Endothelial cell of umbilical vein (primary cell): ENCODE measurements at regions not wholly inside any gene's neighbourhood (a gene's known extent, or its start where the extent isn't known, plus 50 kb on each side); places are given as distances from the start of the nearest gene placed in this dataset.

Experiments
- BruUV-seq: library from RNA; stranded (reverse); fragments of 400-500 nt; replicated peaks from 2 replicates; lab custom pipeline; 2021; lab: Mats Ljungman, UMichigan
- CTCF ChIA-PET: fragments of 300-600, 350-600 bp; sonication (Branson Sonifier 250); formaldehyde crosslinking; loops from one replicate; lab custom pipeline; 2021; ENCODE audit warnings: antibody characterized with exemption, inconsistent platforms; lab: Charles Lee
- POLR2A ChIA-PET: fragments of 300-600, 350-600 bp; sonication (Branson Sonifier 250); formaldehyde crosslinking; loops from one replicate; lab custom pipeline; 2021; ENCODE audit warnings: antibody characterized with exemption, inconsistent platforms; lab: Charles Lee
- DNase-seq: peaks from one replicate; pipeline ENCODE4 v3.0.0-alpha.2; 2011; ENCODE audit warnings: low read depth, low spot score
- FAIRE-seq: peaks from 2 replicates; lab custom pipeline; 2011; peaks lifted over from hg19 to GRCh38; lab: Jason Lieb, UNC
- H2AFZ ChIP-seq: 2 replicates; pipeline ENCODE4 v1.6.0; 2012; ENCODE audit warnings: low read depth, low read length, control low read depth, inconsistent platforms
- H3K27ac ChIP-seq: 2 replicates; pipeline ENCODE4 v1.5.1; 2011; ENCODE audit warnings: low read depth, mild to moderate bottlenecking, control low read depth, low read length, moderate library complexity; ENCODE audit not compliant: insufficient read depth
- H3K27me3 ChIP-seq, 2 experiments: 2 replicates each; pipeline versions ENCODE4 v1.6.0 to v1.6.1; 2011; ENCODE audit warnings: low read length in 2 of 2, mixed read lengths in 1 of 2; ENCODE audit not compliant: control insufficient read depth in 2 of 2, insufficient read depth in 2 of 2
- H3K36me3 ChIP-seq, 2 experiments: 2 replicates in 1 of 2; 3 replicates in 1 of 2; pipeline ENCODE4 v1.5.1; 2011; ENCODE audit warnings: low read length in 2 of 2, mild to moderate bottlenecking in 1 of 2, moderate library complexity in 1 of 2; ENCODE audit not compliant: control insufficient read depth in 2 of 2, insufficient read depth in 2 of 2; ENCODE audit errors: extremely low read depth in 1 of 2
- H3K4me1 ChIP-seq: 3 replicates; pipeline ENCODE4 v1.5.1; 2011; ENCODE audit warnings: mild to moderate bottlenecking, low read length; ENCODE audit not compliant: control insufficient read depth, insufficient read depth; ENCODE audit errors: extremely low read depth
- H3K4me2 ChIP-seq: 2 replicates; pipeline ENCODE4 v1.6.1; 2011; ENCODE audit warnings: low read length, control low read depth, mixed read lengths; ENCODE audit not compliant: insufficient read depth
- H3K4me3 ChIP-seq, 3 experiments: fragments of 200-600 bp in 1 of 3; sonication (generic), shearing (Covaris generic) in 1 of 3; replicated peaks in 1 of 3; 2 replicates each; pipeline ENCODE4 v1.5.1; 2011 to 2016; ENCODE audit warnings: control low read depth in 3 of 3, low read length in 3 of 3, mild to moderate bottlenecking in 2 of 3, inconsistent platforms in 1 of 3, low read depth in 1 of 3, moderate library complexity in 1 of 3; ENCODE audit not compliant: insufficient read depth in 1 of 3
- H3K79me2 ChIP-seq: 2 replicates; pipeline ENCODE4 v1.6.0; 2012; ENCODE audit warnings: low read length, inconsistent platforms; ENCODE audit not compliant: control insufficient read depth, insufficient read depth
- H3K9ac ChIP-seq: replicated peaks from 2 replicates; pipeline ENCODE3; 2011; ENCODE audit warnings: low read length, control low read depth; ENCODE audit not compliant: insufficient read depth; ENCODE audit errors: extremely low read depth
- H3K9me1 ChIP-seq: replicated peaks from 3 replicates; pipeline ENCODE4 v1.6.0; 2011; ENCODE audit warnings: mild to moderate bottlenecking, low read length; ENCODE audit not compliant: control insufficient read depth, insufficient read depth; ENCODE audit errors: extremely low read depth
- H3K9me3 ChIP-seq: replicated peaks from 2 replicates; pipeline ENCODE4 v1.5.1; 2012; ENCODE audit warnings: low read length, inconsistent platforms; ENCODE audit not compliant: control insufficient read depth, insufficient read depth
- H4K20me1 ChIP-seq: replicated peaks from 2 replicates; pipeline ENCODE3; 2011; ENCODE audit warnings: mild to moderate bottlenecking, low read length; ENCODE audit not compliant: control insufficient read depth, insufficient read depth; ENCODE audit errors: extremely low read depth
- EZH2 ChIP-seq: IDR thresholded peaks from 2 replicates; pipeline ENCODE4 v1.6.1; 2012; ENCODE audit warnings: borderline replicate concordance, low read depth, mild to moderate bottlenecking, moderate library complexity, low read length, inconsistent platforms; ENCODE audit not compliant: severe bottlenecking
- FOS ChIP-seq: IDR thresholded peaks from 2 replicates; pipeline ENCODE4 v1.6.1; 2011; ENCODE audit warnings: mild to moderate bottlenecking, low read length, moderate library complexity, borderline replicate concordance; ENCODE audit not compliant: insufficient read depth
- GATA2 ChIP-seq: IDR thresholded peaks from 2 replicates; pipeline ENCODE4 v1.7.0; 2011; ENCODE audit warnings: low read depth, mild to moderate bottlenecking, moderate library complexity, mixed read lengths, low read length; ENCODE audit not compliant: insufficient read length, insufficient read depth
- JUN ChIP-seq: IDR thresholded peaks from 2 replicates; pipeline ENCODE4 v1.6.1; 2011; ENCODE audit warnings: borderline replicate concordance, low read depth; ENCODE audit not compliant: insufficient read length, insufficient read depth
- MYC ChIP-seq: IDR thresholded peaks from one replicate; pipeline ENCODE4 v1.6.1; 2011; ENCODE audit warnings: mild to moderate bottlenecking, low read depth, low read length
- POLR2A ChIP-seq: IDR thresholded peaks from 2 replicates; pipeline ENCODE4 v1.6.1; 2012; ENCODE audit warnings: low read depth, mild to moderate bottlenecking, control low read depth, low read length
- POLR2AphosphoS5 ChIP-seq: IDR thresholded peaks from 2 replicates; pipeline ENCODE4 v1.6.1; 2012; ENCODE audit warnings: low read depth, mild to moderate bottlenecking, control low read depth, low read length, moderate library complexity; ENCODE audit not compliant: insufficient read depth
- dilution Hi-C: fragments of 300-500 bp; cut with MboI; formaldehyde crosslinking; loops from one replicate; pipeline ENCODE4 v1.15.0; 2019; ENCODE audit warnings: low sequenced_read_pairs; ENCODE audit not compliant: extremely low pct_ligation_motif_present
- intact Hi-C: fragments of 100-400 bp; cut with micrococcal nuclease; formaldehyde crosslinking; loops from one replicate; pipeline ENCODE4 v1.10.0; 2022
- TF ChIP-seq, protein P1 (sequence below): IDR thresholded peaks from 2 replicates; pipeline ENCODE4 v1.6.1; 2011; ENCODE audit not compliant: insufficient read depth, insufficient read length
- TF ChIP-seq, protein P2 (sequence below), 2 donors: IDR thresholded peaks; 1 replicate in 1 of 2; 2 replicates in 1 of 2; pipeline ENCODE4 v1.5.1; 2011; ENCODE audit warnings: low read length in 2 of 2, mild to moderate bottlenecking in 2 of 2, moderate library complexity in 2 of 2, control low read depth in 1 of 2, inconsistent platforms in 1 of 2, low read depth in 1 of 2; ENCODE audit not compliant: insufficient read depth in 1 of 2; ENCODE audit errors: extremely low read depth in 1 of 2

GRCh38 chr12:72168851-72169250 is 103.3 kb upstream of the TRHDE start:
- Histone ChIP-seq H3K9me3 (no peaks in the 10 kb centered on the region), H3K36me3 (no peaks in the 10 kb centered on the region), H3K9ac (no peak overlapping the region), H3K9me1 (no peaks in the 10 kb centered on the region), H3K4me1 (no peaks in the 10 kb centered on the region), H3K79me2 (no peaks in the 10 kb centered on the region), H3K4me2 (no peak overlapping the region), H3K27me3 (no peaks in the 10 kb centered on the region), H2AFZ (no peak overlapping the region), H3K4me3 (no peak overlapping the region), H4K20me1 (no peaks in the 10 kb centered on the region), H3K27ac (no peak overlapping the region)
- intact Hi-C loops: no loop called here
- no TSS peak for BruUV-seq
- dilution Hi-C loops: no loop called here
- no peak for FAIRE-seq
- TF ChIP-seq, protein P1, sequence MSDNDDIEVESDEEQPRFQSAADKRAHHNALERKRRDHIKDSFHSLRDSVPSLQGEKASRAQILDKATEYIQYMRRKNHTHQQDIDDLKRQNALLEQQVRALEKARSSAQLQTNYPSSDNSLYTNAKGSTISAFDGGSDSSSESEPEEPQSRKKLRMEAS: no peak
- TF ChIP-seq POLR2AphosphoS5 (no peak), EZH2 (no peak), FOS (no peak), JUN (no peak), POLR2A (no peak), MYC (no peak), GATA2 (no peak)
- TF ChIP-seq, protein P2, sequence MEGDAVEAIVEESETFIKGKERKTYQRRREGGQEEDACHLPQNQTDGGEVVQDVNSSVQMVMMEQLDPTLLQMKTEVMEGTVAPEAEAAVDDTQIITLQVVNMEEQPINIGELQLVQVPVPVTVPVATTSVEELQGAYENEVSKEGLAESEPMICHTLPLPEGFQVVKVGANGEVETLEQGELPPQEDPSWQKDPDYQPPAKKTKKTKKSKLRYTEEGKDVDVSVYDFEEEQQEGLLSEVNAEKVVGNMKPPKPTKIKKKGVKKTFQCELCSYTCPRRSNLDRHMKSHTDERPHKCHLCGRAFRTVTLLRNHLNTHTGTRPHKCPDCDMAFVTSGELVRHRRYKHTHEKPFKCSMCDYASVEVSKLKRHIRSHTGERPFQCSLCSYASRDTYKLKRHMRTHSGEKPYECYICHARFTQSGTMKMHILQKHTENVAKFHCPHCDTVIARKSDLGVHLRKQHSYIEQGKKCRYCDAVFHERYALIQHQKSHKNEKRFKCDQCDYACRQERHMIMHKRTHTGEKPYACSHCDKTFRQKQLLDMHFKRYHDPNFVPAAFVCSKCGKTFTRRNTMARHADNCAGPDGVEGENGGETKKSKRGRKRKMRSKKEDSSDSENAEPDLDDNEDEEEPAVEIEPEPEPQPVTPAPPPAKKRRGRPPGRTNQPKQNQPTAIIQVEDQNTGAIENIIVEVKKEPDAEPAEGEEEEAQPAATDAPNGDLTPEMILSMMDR (IDR thresholded peaks at IDR 0.05; ENCODE audit: extremely low read depth in 1 of 2, insufficient read depth in 1 of 2, low read depth in 1 of 2, low read length in 2 of 2): no peak
- ChIA-PET POLR2A (no interaction called here), CTCF (no interaction called here)
- DNase-seq: no peak
